ENCODE measurements at regions not wholly inside any gene's neighbourhood (a gene's known extent, or its start where the extent isn't known, plus 50 kb on each side); places are given as distances from the start of the nearest gene placed in this dataset.

- no peak for TF ChIP-seq CTCF (IDR thresholded peaks at IDR 0.05; ENCODE audit: low read depth, low read length)
- TF ChIP-seq EZH2phosphoT487 (IDR thresholded peaks at IDR 0.05; ENCODE audit: low read depth): no peak
These were observed 311.4 kb downstream of the TFAP2C start for GRCh38 chr20:56940466-56940865.
